Tibial nerve (tissue), 4 donors: ENCODE measurements at regions not wholly inside any gene's neighbourhood (a gene's known extent, or its start where the extent isn't known, plus 50 kb on each side); places are given as distances from the start of the nearest gene placed in this dataset.

ENCODE experiments used
- DNase-seq, 2 donors: peaks; one replicate each; pipeline ENCODE4 v3.0.0-alpha.2; 2019; ENCODE audit warnings: low spot score in 2 of 2
- H3K27ac ChIP-seq, 4 donors: fragments of 200-600 bp; sonication (generic) in 3 of 4; one replicate each; pipeline ENCODE4 v1.5.1; 2017 to 2019; ENCODE audit warnings: mild to moderate bottlenecking in 1 of 4
- H3K27me3 ChIP-seq, 2 donors: fragments of 200-600 bp; sonication (generic) in 1 of 2; one replicate each; pipeline versions ENCODE4 v1.5.1 to v1.6.0; 2017 to 2019
- H3K36me3 ChIP-seq, 3 donors: fragments of 200-600 bp; sonication (generic); one replicate each; pipeline ENCODE4 v1.5.1; 2018 to 2019
- H3K4me1 ChIP-seq, 4 donors: fragments of 200-600 bp; sonication (generic) in 3 of 4; one replicate each; pipeline ENCODE4 v1.5.1; 2017 to 2019
- H3K4me3 ChIP-seq, 4 donors: fragments of 200-600 bp; sonication (generic) in 3 of 4; one replicate each; pipeline ENCODE4 v1.5.1; 2017 to 2019; ENCODE audit warnings: mild to moderate bottlenecking in 1 of 4, moderate library complexity in 1 of 4
- H3K9me3 ChIP-seq, 4 donors: fragments of 200-600 bp; sonication (generic) in 3 of 4; one replicate each; pipeline ENCODE4 v1.5.1; 2017 to 2019
- CTCF ChIP-seq, 5 experiments: fragments of 200-600 bp in 3 of 5; fragments of 450-650 bp in 2 of 5; sonication (generic) in 3 of 5; IDR thresholded peaks; one replicate each; pipeline ENCODE4 v1.5.1; 2016 to 2019; ENCODE audit warnings: antibody characterized with exemption in 5 of 5, mild to moderate bottlenecking in 3 of 5, moderate library complexity in 2 of 5
- EP300 ChIP-seq, 2 donors: sonication (generic); formaldehyde crosslinking; IDR thresholded peaks; one replicate each; pipeline ENCODE4 v1.6.1; 2017; ENCODE audit warnings: antibody characterized with exemption in 2 of 2, mild to moderate bottlenecking in 1 of 2
- POLR2A ChIP-seq, 2 donors: fragments of 450-650 bp; IDR thresholded peaks; one replicate each; pipeline ENCODE4 v1.6.1; 2017; ENCODE audit warnings: antibody characterized with exemption in 2 of 2, mild to moderate bottlenecking in 2 of 2, moderate library complexity in 2 of 2
- WGBS, 2 donors: methylation state at CpG; one replicate each; pipeline ENCODE4 v1.1.5; 2018; 5-methylcytosine and 5-hydroxymethylcytosine counted together

GRCh38 chr12:92046557-92047392, 98.9 kb downstream of the BTG1 start:
- Histone ChIP-seq H3K27me3 (no peaks in the 10 kb centered on the region), H3K9me3 (no peaks in the 10 kb centered on the region), H3K4me3 (no peak overlapping the region), H3K27ac (no peak overlapping the region), H3K36me3 (no peaks in the 10 kb centered on the region), H3K4me1 (peaks cover 0 to 3% (median 0%) of the 10 kb centered on the region in 4 donors)
- DNase-seq: no peak
- TF ChIP-seq POLR2A (IDR thresholded peaks at IDR 0.05) (no peak), CTCF (IDR thresholded peaks at IDR 0.05) (no peak), EP300 (IDR thresholded peaks at IDR 0.05) (no peak)
- 80 to 85% methylated on average over 7 of the region's 7 CpGs for WGBS, 2 donors

GRCh38 chr12:92045852-92046251, 99.8 kb downstream of the BTG1 start:
- no peak for DNase-seq
- Histone ChIP-seq H3K4me3 (no peak overlapping the region), H3K27ac (no peak overlapping the region), H3K4me1 (peaks cover 0 to 3% (median 0%) of the 10 kb centered on the region in 4 donors), H3K27me3 (no peaks in the 10 kb centered on the region), H3K9me3 (no peaks in the 10 kb centered on the region), H3K36me3 (no peaks in the 10 kb centered on the region)
- TF ChIP-seq CTCF (IDR thresholded peaks at IDR 0.05) (no peak), POLR2A (IDR thresholded peaks at IDR 0.05) (no peak), EP300 (IDR thresholded peaks at IDR 0.05) (no peak)
- 95 to 97% methylated on average over 2 of the region's 2 CpGs for WGBS, 2 donors

GRCh38 chr12:92044435-92044834, 101.2 kb downstream of the BTG1 start:
- no peak for DNase-seq
- H3K27ac ChIP-seq: no peak overlapping the region
- peaks cover 0 to 3% (median 0%) of the 10 kb centered on the region in 4 donors for H3K4me1 ChIP-seq
- no peaks in the 10 kb centered on the region for H3K9me3 ChIP-seq
- no peaks in the 10 kb centered on the region for H3K36me3 ChIP-seq
- TF ChIP-seq POLR2A (IDR thresholded peaks at IDR 0.05) (no peak), EP300 (IDR thresholded peaks at IDR 0.05) (no peak), CTCF (IDR thresholded peaks at IDR 0.05) (no peak)
- H3K4me3 ChIP-seq: no peak overlapping the region
- no peaks in the 10 kb centered on the region for H3K27me3 ChIP-seq
- 91 to 94% methylated on average over 2 of the region's 2 CpGs for WGBS, 2 donors

- H3K36me3 ChIP-seq: no peaks in the 10 kb centered on the region
- H3K4me3 ChIP-seq: no peak overlapping the region
- DNase-seq: no peak
- TF ChIP-seq CTCF (IDR thresholded peaks at IDR 0.05) (no peak), EP300 (IDR thresholded peaks at IDR 0.05) (no peak), POLR2A (IDR thresholded peaks at IDR 0.05) (no peak)
- H3K9me3 ChIP-seq: no peaks in the 10 kb centered on the region
- H3K27me3 ChIP-seq: no peaks in the 10 kb centered on the region
- H3K4me1 ChIP-seq: peaks cover 0 to 6% (median 1%) of the 10 kb centered on the region in 4 donors
- no peak overlapping the region for H3K27ac ChIP-seq
- WGBS, 2 donors: 77 to 86% methylated on average over 5 of the region's 5 CpGs
These were observed 102.7 kb downstream of the BTG1 start for GRCh38 chr12:92042791-92043531.

- no peak overlapping the region for H3K4me3 ChIP-seq
- no peaks in the 10 kb centered on the region for H3K27me3 ChIP-seq
- whole genome bisulfite sequencing, 2 donors: 55 to 74% methylated on average over 1 of the region's 1 CpG
- peaks cover 0 to 6% (median 3%) of the 10 kb centered on the region in 4 donors for H3K4me1 ChIP-seq
- H3K27ac ChIP-seq: no peak overlapping the region
- DNase-seq: no peak
- H3K36me3 ChIP-seq: no peaks in the 10 kb centered on the region
- H3K9me3 ChIP-seq: no peaks in the 10 kb centered on the region
- no peak for TF ChIP-seq EP300 (IDR thresholded peaks at IDR 0.05)
- TF ChIP-seq CTCF (IDR thresholded peaks at IDR 0.05): no peak
- TF ChIP-seq POLR2A (IDR thresholded peaks at IDR 0.05): no peak
These were observed 103.9 kb downstream of the BTG1 start for GRCh38 chr12:92041742-92042141.
